GM12874 (cell line): ENCODE measurements at regions not wholly inside any gene's neighbourhood (a gene's known extent, or its start where the extent isn't known, plus 50 kb on each side); places are given as distances from the start of the nearest gene placed in this dataset.

ENCODE experiments used
- TF ChIP-seq, protein P1 (sequence below): IDR thresholded peaks from 2 replicates; pipeline ENCODE4 v1.5.1; 2011; ENCODE audit warnings: low read depth, mild to moderate bottlenecking, control low read depth, low read length, moderate library complexity; ENCODE audit not compliant: insufficient read depth

DNA sequence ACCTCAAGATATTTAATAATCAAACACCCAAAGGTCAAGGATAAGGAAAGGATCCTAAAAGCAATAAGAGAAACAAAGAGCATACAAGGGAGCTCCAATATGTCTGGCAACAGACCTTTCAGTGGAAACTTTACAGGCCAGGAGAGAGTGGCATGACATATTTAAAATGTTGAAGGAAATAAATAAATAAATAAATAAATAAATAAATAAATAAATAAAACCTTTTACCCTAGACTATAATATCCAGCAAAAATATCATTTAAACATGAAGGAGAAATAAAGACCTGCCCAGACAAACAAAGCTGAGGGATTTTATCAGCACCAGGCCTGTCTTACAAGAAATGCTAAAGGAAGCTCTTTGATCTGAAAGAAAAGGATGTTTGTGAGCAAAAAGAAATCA lies 367.8 kb upstream of the PBX1 start:
- TF ChIP-seq, protein P1, sequence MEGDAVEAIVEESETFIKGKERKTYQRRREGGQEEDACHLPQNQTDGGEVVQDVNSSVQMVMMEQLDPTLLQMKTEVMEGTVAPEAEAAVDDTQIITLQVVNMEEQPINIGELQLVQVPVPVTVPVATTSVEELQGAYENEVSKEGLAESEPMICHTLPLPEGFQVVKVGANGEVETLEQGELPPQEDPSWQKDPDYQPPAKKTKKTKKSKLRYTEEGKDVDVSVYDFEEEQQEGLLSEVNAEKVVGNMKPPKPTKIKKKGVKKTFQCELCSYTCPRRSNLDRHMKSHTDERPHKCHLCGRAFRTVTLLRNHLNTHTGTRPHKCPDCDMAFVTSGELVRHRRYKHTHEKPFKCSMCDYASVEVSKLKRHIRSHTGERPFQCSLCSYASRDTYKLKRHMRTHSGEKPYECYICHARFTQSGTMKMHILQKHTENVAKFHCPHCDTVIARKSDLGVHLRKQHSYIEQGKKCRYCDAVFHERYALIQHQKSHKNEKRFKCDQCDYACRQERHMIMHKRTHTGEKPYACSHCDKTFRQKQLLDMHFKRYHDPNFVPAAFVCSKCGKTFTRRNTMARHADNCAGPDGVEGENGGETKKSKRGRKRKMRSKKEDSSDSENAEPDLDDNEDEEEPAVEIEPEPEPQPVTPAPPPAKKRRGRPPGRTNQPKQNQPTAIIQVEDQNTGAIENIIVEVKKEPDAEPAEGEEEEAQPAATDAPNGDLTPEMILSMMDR = no peak

DNA sequence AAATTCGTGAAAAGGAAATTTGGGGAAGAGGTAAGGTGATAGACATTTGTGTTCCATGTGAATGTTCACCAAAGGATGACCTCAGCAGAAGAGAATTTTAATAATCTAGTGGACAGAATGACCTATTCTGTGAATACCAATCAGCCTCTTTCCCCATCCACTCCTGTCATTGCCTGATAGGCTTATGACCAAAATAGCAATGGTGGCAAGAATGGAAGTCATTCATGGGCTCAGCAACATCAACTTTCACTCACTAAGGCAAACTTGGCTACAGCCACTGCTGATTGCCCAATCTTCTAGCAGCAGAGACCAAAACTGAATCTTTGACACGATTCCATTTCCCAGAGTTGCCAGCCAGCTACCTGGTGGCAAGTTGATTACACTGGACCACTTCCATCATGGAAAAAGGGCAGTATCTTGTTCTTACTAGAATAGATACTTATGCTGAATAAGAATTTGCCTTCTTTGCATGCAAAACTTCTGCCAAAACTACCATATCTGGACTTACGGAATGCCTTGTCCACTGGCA lies 348.7 kb upstream of the PBX1 start:
- TF ChIP-seq, protein P1 = no peak

DNA sequence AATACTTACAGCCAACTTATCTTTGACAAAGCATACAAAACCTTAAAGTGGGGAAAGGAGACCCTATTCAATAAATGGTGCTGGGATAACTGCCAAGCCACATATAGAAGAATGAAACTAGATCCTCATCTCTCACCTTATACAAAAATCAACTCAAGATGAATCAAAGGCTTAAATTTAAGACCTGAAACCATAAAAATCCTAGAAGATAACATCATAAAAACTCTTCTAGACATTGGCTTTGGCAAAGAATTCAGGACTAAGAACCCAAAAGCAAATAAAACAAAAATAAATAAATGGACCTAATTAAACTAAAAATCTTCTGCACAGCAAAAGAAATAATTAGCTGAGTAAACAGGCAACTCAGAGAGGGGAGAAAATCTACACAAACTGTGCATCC lies 335.6 kb upstream of the PBX1 start:
- TF ChIP-seq, protein P1 = no peak

DNA sequence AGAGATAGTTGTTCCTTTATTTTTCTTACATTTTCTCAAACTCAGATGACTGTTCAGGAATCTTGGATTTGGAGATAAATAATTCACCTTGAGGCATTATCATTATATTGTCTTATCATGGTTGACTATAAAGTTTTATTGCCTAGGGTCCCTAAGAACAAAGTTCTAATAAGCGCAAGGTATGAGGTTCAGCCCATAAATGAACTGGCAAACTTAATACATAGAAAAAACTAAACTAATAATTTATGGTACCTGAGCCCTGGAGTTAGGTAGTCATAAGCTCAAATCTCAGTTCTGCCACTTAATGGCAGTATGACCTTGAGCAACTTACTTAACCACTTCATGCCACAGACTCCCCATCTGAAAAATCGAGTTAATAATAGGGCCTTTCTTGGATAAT lies 334.0 kb upstream of the PBX1 start:
- TF ChIP-seq, protein P1 = no peak

DNA sequence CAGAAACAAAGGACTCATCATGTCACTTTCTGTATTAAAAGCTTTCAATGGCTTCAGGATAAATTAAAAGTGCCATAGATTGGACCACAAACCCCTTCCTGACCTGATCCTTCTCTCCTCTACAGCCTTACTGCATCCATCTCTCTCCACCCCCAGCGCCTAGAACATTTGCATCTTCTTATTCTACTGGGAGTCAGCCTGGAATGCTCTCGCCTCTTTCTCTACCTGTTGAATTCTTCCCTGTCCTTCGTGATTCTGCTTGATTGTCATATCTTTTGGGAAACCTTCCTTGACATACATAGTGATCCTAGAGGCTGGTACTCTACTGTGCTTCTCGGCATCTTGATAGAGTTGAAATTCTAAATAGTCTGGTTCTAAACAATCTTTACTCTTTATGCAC lies 332.0 kb upstream of the PBX1 start:
- TF ChIP-seq, protein P1 = no peak

DNA sequence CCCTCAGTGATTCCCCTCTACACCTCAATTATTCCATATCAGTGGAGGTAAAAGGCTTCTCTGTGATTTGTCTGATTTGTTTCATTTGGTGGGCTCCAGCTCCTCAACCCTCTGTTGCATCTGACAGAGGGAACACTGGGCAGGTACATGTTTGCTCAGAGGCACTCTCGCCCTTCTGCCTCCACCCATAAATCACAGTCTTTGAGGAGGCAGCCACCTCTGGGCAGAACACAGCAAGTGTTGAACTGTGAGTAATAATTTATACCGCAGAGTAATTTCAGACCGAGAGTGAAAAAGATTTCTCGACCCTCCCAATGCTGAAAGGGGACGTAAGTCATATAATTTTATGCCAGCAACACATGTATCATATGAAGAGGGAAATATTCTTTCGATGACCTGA lies 330.1 kb upstream of the PBX1 start:
- TF ChIP-seq, protein P1 = no peak

DNA sequence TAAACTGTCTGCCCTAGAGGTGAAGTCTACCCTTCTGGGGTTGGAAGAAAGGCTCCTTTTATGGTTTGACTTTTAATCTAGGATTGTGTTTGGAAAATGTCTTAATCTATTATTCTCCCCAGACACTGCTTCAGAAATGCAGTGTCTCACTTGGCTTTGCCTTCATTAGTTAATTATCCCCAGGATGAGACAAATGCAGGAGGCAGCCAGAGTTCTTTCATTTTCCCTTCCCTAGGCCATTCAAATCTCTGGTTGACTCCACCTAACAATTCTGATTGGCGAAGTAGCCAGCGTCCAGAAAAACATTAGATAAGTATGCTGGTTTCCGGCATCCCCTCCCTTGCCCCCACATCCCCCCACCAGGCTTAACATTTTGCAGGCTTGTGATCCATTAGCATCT lies 325.8 kb upstream of the PBX1 start:
- TF ChIP-seq, protein P1 = no peak
